ENCODE measurements at regions not wholly inside any gene's neighbourhood (a gene's known extent, or its start where the extent isn't known, plus 50 kb on each side); places are given as distances from the start of the nearest gene placed in this dataset.

GRCh38 chr2:184520441-184520840, 77.9 kb upstream of the ZNF804A start:
- TF ChIP-seq POLR2AphosphoS5 (IDR thresholded peaks at IDR 0.05; ENCODE audit: insufficient read depth in 1 of 2, low read depth in 1 of 2) (no peak), CTCF (IDR thresholded peaks at IDR 0.05) (no peak), POLR2A (IDR thresholded peaks at IDR 0.05) (no peak)

Measured in vagina (tissue), 2 donors.